Natural killer cell (primary cell): ENCODE measurements at regions not wholly inside any gene's neighbourhood (a gene's known extent, or its start where the extent isn't known, plus 50 kb on each side); places are given as distances from the start of the nearest gene placed in this dataset.
"Not testable (repeated sequence)": the region's sequence is repeated elsewhere in the genome, so short reads cannot be mapped to it uniquely, and the experiment has no call there.

Experiments used
- ATAC-seq, 3 donors: fragments of 150-1000 bp in 2 of 3; fragments of 200-7000 bp in 1 of 3; cut with Tn5 transposase; 1 replicate in 1 of 3; 2 replicates in 2 of 3; pipeline ENCODE4 v1.10.0; 2021; ENCODE audit warnings: mild to moderate bottlenecking in 2 of 3, moderate library complexity in 2 of 3
- DNase-seq, 2 donors: peaks; one replicate each; pipeline versions ENCODE4 v3.0.0 to v3.0.0-alpha.2; 2013 to 2021; ENCODE audit warnings: mixed read lengths in 1 of 2
- H3K27ac ChIP-seq: one replicate; pipeline ENCODE4 v1.5.1; 2013; ENCODE audit warnings: mild to moderate bottlenecking, low read length
- H3K27me3 ChIP-seq: one replicate; pipeline ENCODE4 v1.6.1; 2013; ENCODE audit warnings: low read length; ENCODE audit not compliant: control insufficient read depth, insufficient read depth
- H3K36me3 ChIP-seq: one replicate; pipeline ENCODE4 v1.6.1; 2013; ENCODE audit warnings: low read length; ENCODE audit not compliant: control insufficient read depth, insufficient read depth
- H3K4me1 ChIP-seq: one replicate; pipeline ENCODE4 v1.6.1; 2013; ENCODE audit warnings: low read length; ENCODE audit not compliant: control insufficient read depth, insufficient read depth
- H3K4me3 ChIP-seq: one replicate; pipeline ENCODE4 v1.5.1; 2013; ENCODE audit warnings: low read length
- H3K9me3 ChIP-seq: one replicate; pipeline ENCODE4 v1.6.1; 2013; ENCODE audit warnings: low read length; ENCODE audit not compliant: control insufficient read depth, insufficient read depth
- H3K27ac Mint-ChIP-seq, 2 donors: one replicate each; pipeline ENCODE4 v1.8.0; 2022; ENCODE audit warnings: mild to moderate bottlenecking in 2 of 2, mixed read lengths in 2 of 2, moderate library complexity in 1 of 2
- H3K27me3 Mint-ChIP-seq, 2 donors: one replicate each; pipeline ENCODE4 v1.8.0; 2022; ENCODE audit warnings: low read depth in 2 of 2, mixed read lengths in 2 of 2
- H3K36me3 Mint-ChIP-seq: one replicate; pipeline ENCODE4 v1.8.0; 2022; ENCODE audit warnings: mixed read lengths
- H3K4me1 Mint-ChIP-seq, 2 donors: one replicate each; pipeline ENCODE4 v1.8.0; 2022; ENCODE audit warnings: mixed read lengths in 2 of 2
- H3K4me3 Mint-ChIP-seq: one replicate; pipeline ENCODE4 v1.8.0; 2022; ENCODE audit warnings: mild to moderate bottlenecking, moderate library complexity, mixed read lengths
- H3K9me3 Mint-ChIP-seq, 2 donors: one replicate each; pipeline ENCODE4 v1.8.0; 2022; ENCODE audit warnings: mixed read lengths in 2 of 2
- WGBS: methylation state at CpG from one replicate; pipeline ENCODE4 v1.1.7; 2013; ENCODE audit warnings: missing lambda C conversion rate; ENCODE audit not compliant: insufficient coverage; 5-methylcytosine and 5-hydroxymethylcytosine counted together
- intact Hi-C: fragments of 100-400 bp; cut with micrococcal nuclease; formaldehyde crosslinking; loops from one replicate; pipeline ENCODE4 v1.14.2; 2022
- TF ChIP-seq, protein P1 (sequence below): fragments of 200-600 bp; IDR thresholded peaks from one replicate; pipeline ENCODE4 v1.8.0; 2022; ENCODE audit warnings: antibody characterized with exemption

DNA sequence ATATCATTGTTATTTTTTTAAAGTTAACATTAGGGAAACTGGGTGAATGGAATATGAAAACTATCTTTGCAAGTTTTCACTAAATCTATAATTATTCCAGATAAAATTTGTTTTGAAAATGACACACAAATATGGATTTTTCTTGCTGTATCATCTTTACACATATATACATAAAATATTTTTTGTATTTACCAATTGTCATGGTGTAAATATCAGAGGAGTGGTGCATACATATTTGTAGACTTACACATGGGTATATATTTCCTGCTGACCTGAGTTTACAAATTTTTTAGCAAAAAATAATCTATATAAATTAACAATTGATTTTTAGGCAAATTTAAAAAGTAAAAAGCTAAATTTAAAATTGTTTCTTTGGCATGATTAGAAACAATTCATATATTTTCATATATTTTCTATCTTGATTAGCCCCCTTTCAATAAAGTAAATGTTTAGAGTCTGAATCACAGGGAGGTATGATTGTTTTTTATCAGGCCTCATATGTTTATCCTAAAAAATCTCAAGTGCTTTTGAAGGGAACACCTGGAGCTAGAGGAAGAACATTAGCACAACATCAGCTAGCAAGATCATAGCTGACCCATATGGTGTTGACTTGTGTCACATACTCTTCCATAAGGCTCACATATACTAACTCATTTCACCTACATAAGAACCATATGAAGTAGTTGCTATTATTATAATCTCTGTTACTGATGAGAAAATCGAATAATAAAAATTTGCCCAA, 671.8 kb upstream of the GJE1 start:
- H3K27ac Mint-ChIP-seq: no peak overlapping the region
- no peaks in the 10 kb centered on the region for H3K4me1 Mint-ChIP-seq
- H3K27me3 Mint-ChIP-seq: no peaks in the 10 kb centered on the region
- no peaks in the 10 kb centered on the region for H3K36me3 ChIP-seq
- ATAC-seq: no peak
- DNase-seq: no peak
- no peaks in the 10 kb centered on the region for H3K36me3 Mint-ChIP-seq
- H3K9me3 ChIP-seq: no peaks in the 10 kb centered on the region
- intact Hi-C loops: loop anchor here (10.0 kb wide), 1 partner anchor 104 kb away; no protein-coding TSS in a partner anchor
- no peak overlapping the region for H3K27ac ChIP-seq
- TF ChIP-seq, protein P1, sequence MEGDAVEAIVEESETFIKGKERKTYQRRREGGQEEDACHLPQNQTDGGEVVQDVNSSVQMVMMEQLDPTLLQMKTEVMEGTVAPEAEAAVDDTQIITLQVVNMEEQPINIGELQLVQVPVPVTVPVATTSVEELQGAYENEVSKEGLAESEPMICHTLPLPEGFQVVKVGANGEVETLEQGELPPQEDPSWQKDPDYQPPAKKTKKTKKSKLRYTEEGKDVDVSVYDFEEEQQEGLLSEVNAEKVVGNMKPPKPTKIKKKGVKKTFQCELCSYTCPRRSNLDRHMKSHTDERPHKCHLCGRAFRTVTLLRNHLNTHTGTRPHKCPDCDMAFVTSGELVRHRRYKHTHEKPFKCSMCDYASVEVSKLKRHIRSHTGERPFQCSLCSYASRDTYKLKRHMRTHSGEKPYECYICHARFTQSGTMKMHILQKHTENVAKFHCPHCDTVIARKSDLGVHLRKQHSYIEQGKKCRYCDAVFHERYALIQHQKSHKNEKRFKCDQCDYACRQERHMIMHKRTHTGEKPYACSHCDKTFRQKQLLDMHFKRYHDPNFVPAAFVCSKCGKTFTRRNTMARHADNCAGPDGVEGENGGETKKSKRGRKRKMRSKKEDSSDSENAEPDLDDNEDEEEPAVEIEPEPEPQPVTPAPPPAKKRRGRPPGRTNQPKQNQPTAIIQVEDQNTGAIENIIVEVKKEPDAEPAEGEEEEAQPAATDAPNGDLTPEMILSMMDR: no peak
- H3K4me3 Mint-ChIP-seq: no peak overlapping the region
- H3K27me3 ChIP-seq: no peaks in the 10 kb centered on the region
- no peak overlapping the region for H3K4me3 ChIP-seq
- no peaks in the 10 kb centered on the region for H3K4me1 ChIP-seq
- 100% methylated on average over 1 of the region's 1 CpG for WGBS
- no peaks in the 10 kb centered on the region for H3K9me3 Mint-ChIP-seq

DNA sequence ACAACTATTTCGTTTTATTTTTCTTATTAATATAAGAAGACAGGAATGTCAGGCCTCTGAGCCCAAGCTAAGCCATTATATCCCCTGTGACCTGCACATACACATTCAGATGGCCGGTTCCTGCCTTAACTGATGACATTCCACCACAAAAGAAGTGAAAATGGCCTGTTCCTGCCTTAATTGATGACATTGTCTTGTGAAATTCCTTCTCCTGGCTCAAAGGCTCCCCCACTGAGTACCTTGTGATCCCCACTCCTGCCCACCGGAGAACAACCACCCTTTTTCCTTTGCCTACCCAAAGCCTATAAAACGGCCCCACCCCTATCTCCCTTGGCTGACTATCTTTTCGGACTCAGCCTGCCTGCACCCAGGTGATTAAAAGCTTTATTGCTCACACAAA, 672.5 kb upstream of the GJE1 start:
- not testable (repeated sequence) for H3K27ac Mint-ChIP-seq, H3K4me1 ChIP-seq, DNase-seq, H3K27ac ChIP-seq, H3K27me3 Mint-ChIP-seq, H3K4me3 Mint-ChIP-seq, H3K27me3 ChIP-seq, H3K9me3 Mint-ChIP-seq, H3K4me3 ChIP-seq, H3K9me3 ChIP-seq, H3K4me1 Mint-ChIP-seq, H3K36me3 Mint-ChIP-seq, ATAC-seq, H3K36me3 ChIP-seq
- intact Hi-C loops: loop anchor here (10.0 kb wide), 1 partner anchor 105 kb away; no protein-coding TSS in a partner anchor
- 94% methylated on average over 4 of the region's 5 CpGs for WGBS

DNA sequence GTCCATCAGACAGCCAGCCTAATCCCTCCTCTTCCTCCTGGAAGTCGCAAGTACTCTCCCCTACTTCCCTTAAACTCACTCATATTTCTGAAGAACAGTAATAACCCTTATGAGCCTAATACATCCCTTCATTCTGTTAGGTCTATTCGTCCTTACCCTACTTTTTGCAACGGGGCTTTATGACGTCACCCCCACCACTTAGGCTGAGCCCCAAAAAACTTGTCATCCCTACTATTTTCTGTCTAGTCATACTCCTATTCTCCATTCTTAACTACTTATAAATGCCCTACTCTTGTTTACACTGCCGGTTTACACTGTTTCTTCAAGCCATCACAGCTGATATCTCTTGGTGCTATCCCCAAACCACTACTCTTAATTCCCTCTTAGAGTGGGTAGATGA, 674.7 kb upstream of the GJE1 start:
- H3K27me3 Mint-ChIP-seq, H3K4me1 ChIP-seq, ATAC-seq, H3K27ac ChIP-seq, H3K36me3 ChIP-seq, H3K4me3 ChIP-seq, H3K27me3 ChIP-seq, intact Hi-C loops, H3K9me3 Mint-ChIP-seq, H3K36me3 Mint-ChIP-seq, H3K4me3 Mint-ChIP-seq, DNase-seq, H3K27ac Mint-ChIP-seq, H3K4me1 Mint-ChIP-seq, H3K9me3 ChIP-seq: not testable (repeated sequence)
- 93% methylated on average over 4 of the region's 5 CpGs for WGBS

DNA sequence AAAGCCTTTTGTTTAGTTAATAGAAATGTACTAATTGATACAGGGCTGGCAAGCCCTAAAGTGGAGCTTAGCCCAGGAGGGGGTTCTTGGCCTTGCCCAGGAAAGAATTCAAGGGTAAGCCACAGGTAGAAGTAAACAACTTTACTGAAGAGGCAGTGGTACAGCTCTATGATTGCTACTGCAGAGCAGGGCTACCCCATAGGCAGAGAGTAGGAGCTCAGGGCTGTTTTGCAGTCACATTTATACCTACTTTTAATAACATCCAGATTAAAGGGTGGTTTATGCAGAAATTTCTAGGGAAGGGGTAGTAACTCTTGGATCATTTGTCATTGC, 680.4 kb upstream of the GJE1 start:
- H3K9me3 Mint-ChIP-seq: no peaks in the 10 kb centered on the region
- no peaks in the 10 kb centered on the region for H3K4me1 Mint-ChIP-seq
- H3K4me3 Mint-ChIP-seq: no peak overlapping the region
- DNase-seq: no peak
- no peaks in the 10 kb centered on the region for H3K36me3 Mint-ChIP-seq
- Histone ChIP-seq H3K4me3 (no peak overlapping the region), H3K4me1 (no peaks in the 10 kb centered on the region), H3K9me3 (no peaks in the 10 kb centered on the region), H3K27me3 (no peaks in the 10 kb centered on the region), H3K36me3 (no peaks in the 10 kb centered on the region), H3K27ac (no peak overlapping the region)
- TF ChIP-seq, protein P1: no peak
- peaks cover 0 to 5% of the 10 kb centered on the region in 2 donors for H3K27me3 Mint-ChIP-seq
- no peak overlapping the region for H3K27ac Mint-ChIP-seq
- no peak for ATAC-seq
- intact Hi-C loops: no loop called here
